Central memory CD8-positive, alpha-beta T cell (primary cell): ENCODE measurements at regions not wholly inside any gene's neighbourhood (a gene's known extent, or its start where the extent isn't known, plus 50 kb on each side); places are given as distances from the start of the nearest gene placed in this dataset.

Source experiments
- ATAC-seq: fragments of 150-1000 bp; cut with Tn5 transposase; replicated peaks from 2 replicates; pipeline ENCODE4 v1.10.0; 2022; ENCODE audit warnings: mild to moderate bottlenecking, moderate FRiP score, moderate number of reproducible peaks; ENCODE audit not compliant: poor library complexity, severe bottlenecking; ENCODE audit errors: extremely low read depth
- DNase-seq, 2 donors: peaks; one replicate each; pipeline ENCODE4 v3.0.0; 2021; ENCODE audit warnings: low spot score in 2 of 2
- H3K27ac Mint-ChIP-seq: one replicate; pipeline ENCODE4 v1.8.0; 2022; ENCODE audit warnings: low read depth, mild to moderate bottlenecking, moderate library complexity, mixed read lengths
- H3K27me3 Mint-ChIP-seq: one replicate; pipeline ENCODE4 v1.8.0; 2022; ENCODE audit warnings: mixed read lengths
- H3K36me3 Mint-ChIP-seq: one replicate; pipeline ENCODE4 v1.8.0; 2022; ENCODE audit warnings: mild to moderate bottlenecking, moderate library complexity, mixed read lengths; ENCODE audit not compliant: insufficient read depth
- H3K4me1 Mint-ChIP-seq: one replicate; pipeline ENCODE4 v1.8.0; 2022; ENCODE audit warnings: mixed read lengths
- H3K4me3 Mint-ChIP-seq: one replicate; pipeline ENCODE4 v1.8.0; 2022; ENCODE audit warnings: mild to moderate bottlenecking, moderate library complexity, mixed read lengths
- H3K9me3 Mint-ChIP-seq: one replicate; pipeline ENCODE4 v1.8.0; 2022; ENCODE audit warnings: mixed read lengths

GRCh38 chr1:70528590-70529333, 117.7 kb downstream of the CTH start:
- no peak for DNase-seq
- H3K36me3 Mint-ChIP-seq: peaks cover 2% of the 10 kb centered on the region
- H3K27me3 Mint-ChIP-seq: peaks cover 31% of the 10 kb centered on the region
- no peak overlapping the region for H3K27ac Mint-ChIP-seq
- no peak for ATAC-seq
- no peaks in the 10 kb centered on the region for H3K9me3 Mint-ChIP-seq
- no peaks in the 10 kb centered on the region for H3K4me1 Mint-ChIP-seq
- H3K4me3 Mint-ChIP-seq: no peak overlapping the region

DNA sequence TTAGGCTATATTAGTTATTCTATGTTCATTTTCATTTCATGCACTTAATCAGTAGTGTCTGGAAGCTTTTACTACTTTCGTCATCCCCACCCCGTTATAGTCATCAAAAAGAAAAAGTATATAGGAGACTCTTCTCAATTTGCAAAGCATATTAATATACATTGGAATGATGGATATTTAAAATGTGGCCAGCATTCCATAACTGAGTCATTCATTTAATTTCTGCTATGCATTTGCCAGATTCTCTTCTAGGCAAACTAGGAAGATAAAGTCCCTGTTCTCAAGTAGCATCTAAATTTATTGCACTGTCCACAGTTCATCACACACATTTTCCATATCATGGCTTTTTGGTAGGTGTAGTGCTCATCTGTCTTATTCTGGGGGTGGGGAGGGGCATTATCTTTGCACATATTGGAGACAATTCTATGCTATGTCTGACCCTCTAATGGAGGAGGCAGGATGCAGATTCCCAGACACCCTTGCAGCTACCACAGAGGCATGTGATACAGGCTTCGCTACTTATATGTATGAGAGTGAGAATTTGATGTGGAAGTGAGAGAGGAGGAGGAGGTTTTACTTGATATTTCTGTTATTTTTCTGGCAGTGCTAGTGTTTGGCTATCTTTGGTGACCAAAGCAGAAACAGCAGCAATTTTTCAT, 125.8 kb downstream of the CTH start:
- no peak overlapping the region for H3K4me3 Mint-ChIP-seq
- DNase-seq (no peak), ATAC-seq (no peak)
- no peaks in the 10 kb centered on the region for H3K4me1 Mint-ChIP-seq
- H3K27ac Mint-ChIP-seq: no peak overlapping the region
- peaks cover 3% of the 10 kb centered on the region for H3K36me3 Mint-ChIP-seq
- peaks cover 25% of the 10 kb centered on the region for H3K27me3 Mint-ChIP-seq
- H3K9me3 Mint-ChIP-seq: no peaks in the 10 kb centered on the region

DNA sequence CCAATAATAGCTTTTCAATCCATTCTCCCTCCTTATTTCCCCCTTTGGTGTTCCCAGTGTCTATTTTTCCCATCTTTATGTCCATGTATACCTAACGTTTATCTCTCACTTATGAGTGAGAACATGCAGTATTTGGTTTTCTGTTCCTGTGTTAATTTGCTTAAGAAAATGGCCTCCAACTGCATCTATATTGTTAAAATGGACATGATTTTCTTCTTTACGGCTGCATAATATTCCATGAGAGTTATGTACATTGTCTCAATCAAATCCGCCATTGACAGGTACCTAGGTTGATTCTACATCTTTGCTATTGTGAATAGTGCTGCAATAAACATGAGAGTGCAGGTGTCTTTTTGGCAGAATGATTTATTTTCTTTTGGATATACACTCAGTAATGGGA, 126.7 kb downstream of the CTH start:
- Mint-ChIP-seq H3K27me3 (peaks cover 25% of the 10 kb centered on the region), H3K36me3 (peaks cover 3% of the 10 kb centered on the region), H3K27ac (no peak overlapping the region), H3K9me3 (no peaks in the 10 kb centered on the region), H3K4me1 (no peaks in the 10 kb centered on the region), H3K4me3 (no peak overlapping the region)
- ATAC-seq (no peak), DNase-seq (no peak)

- Mint-ChIP-seq H3K27ac (no peak overlapping the region), H3K4me1 (no peaks in the 10 kb centered on the region), H3K4me3 (no peak overlapping the region), H3K9me3 (no peaks in the 10 kb centered on the region), H3K27me3 (peaks cover 18% of the 10 kb centered on the region), H3K36me3 (no peaks in the 10 kb centered on the region)
- no peak for DNase-seq
- ATAC-seq: no peak
These were observed 131.0 kb downstream of the CTH start for GRCh38 chr1:70542030-70542429.

DNA sequence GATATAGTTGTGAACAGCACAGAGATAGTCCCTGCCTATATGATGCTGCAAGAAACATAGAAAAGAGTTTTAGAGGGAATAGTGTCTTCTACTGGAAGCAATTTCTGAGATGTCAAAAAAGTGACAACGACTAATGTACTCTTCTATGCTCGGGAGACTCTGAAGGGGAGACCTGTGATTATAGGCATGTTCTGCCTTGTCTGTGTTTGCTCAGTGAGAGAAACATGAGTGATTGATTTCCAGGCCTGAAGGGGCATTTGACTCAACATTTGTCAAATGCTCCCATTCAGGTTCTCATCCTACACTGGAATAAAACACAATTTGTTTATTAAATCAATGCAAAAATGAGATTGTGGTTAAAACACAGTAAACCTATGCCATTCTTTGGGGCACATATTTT, 131.8 kb downstream of the CTH start:
- no peaks in the 10 kb centered on the region for H3K4me1 Mint-ChIP-seq
- no peak overlapping the region for H3K27ac Mint-ChIP-seq
- DNase-seq (no peak), ATAC-seq (no peak)
- H3K36me3 Mint-ChIP-seq: no peaks in the 10 kb centered on the region
- peaks cover 16% of the 10 kb centered on the region for H3K27me3 Mint-ChIP-seq
- H3K9me3 Mint-ChIP-seq: no peaks in the 10 kb centered on the region
- no peak overlapping the region for H3K4me3 Mint-ChIP-seq

DNA sequence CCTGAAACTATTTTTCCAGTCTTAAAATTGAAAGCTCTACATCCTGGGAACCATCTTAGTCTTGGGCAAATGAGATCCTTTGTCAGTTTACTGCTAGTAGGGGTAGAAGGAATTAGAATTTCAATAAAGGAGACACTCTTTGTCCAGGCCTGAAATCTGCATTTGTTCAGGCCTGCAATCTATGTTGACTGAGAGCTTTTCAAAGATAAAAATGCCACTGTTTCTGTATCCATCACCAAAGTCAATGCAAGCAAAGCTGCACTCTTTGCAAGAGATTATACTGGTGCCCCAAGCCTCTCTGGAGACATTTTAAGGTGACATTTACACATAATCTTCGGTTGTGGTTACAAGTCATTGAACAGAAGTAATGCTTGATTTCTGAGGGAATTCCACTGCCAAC, 135.7 kb downstream of the CTH start:
- ATAC-seq: no peak
- DNase-seq: no peak
- Mint-ChIP-seq H3K36me3 (no peaks in the 10 kb centered on the region), H3K27ac (no peak overlapping the region), H3K9me3 (no peaks in the 10 kb centered on the region), H3K4me1 (no peaks in the 10 kb centered on the region), H3K27me3 (peaks cover 20% of the 10 kb centered on the region), H3K4me3 (no peak overlapping the region)

GRCh38 chr1:70552662-70553566, 141.8 kb downstream of the CTH start:
- H3K4me1 Mint-ChIP-seq: no peaks in the 10 kb centered on the region
- H3K27ac Mint-ChIP-seq: no peak overlapping the region
- ATAC-seq (no peak), DNase-seq (no peak)
- peaks cover 16% of the 10 kb centered on the region for H3K27me3 Mint-ChIP-seq
- H3K36me3 Mint-ChIP-seq: no peaks in the 10 kb centered on the region
- no peak overlapping the region for H3K4me3 Mint-ChIP-seq
- H3K9me3 Mint-ChIP-seq: no peaks in the 10 kb centered on the region

DNA sequence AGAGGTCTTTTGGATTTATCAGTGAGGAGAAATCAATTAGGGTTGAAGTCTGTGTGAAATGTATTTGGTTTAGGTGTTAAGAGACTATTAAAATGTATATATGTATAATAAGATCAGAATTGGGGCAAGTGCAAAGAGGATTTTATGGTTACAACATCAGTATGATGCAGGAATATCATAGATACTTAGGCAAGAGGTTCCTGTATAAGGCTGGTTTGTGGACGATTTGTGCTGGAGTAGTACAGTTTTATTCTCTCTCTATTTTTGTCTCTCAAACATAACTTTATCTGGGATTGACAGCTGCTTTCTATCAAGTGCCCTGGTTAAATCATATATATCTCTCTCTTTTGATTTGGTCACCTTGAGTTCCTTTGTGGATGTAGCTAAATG, 142.5 kb downstream of the CTH start:
- Mint-ChIP-seq H3K27me3 (peaks cover 10% of the 10 kb centered on the region), H3K4me3 (no peak overlapping the region), H3K36me3 (no peaks in the 10 kb centered on the region), H3K9me3 (no peaks in the 10 kb centered on the region), H3K4me1 (no peaks in the 10 kb centered on the region), H3K27ac (no peak overlapping the region)
- ATAC-seq (no peak), DNase-seq (no peak)

DNA sequence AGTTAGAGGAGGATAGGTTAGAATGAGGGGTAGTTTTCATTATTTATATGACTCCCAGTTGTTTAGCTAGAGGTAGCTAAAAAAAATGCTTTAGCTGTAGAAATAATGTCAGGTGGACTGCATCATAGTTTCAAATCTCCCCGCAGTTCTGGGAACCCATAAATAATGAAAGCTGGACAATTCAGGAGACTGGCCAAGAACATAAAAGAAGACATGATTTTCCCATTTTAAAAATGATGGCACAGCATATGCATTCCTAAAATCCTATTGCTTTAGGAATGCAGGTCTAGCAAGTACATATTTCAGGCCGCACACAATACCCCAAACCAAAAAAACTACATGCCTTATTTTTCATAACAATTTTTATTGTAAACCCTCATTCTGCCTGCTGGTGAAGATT, 143.3 kb downstream of the CTH start:
- Mint-ChIP-seq H3K9me3 (no peaks in the 10 kb centered on the region), H3K4me3 (no peak overlapping the region), H3K36me3 (no peaks in the 10 kb centered on the region), H3K4me1 (no peaks in the 10 kb centered on the region), H3K27me3 (peaks cover 2% of the 10 kb centered on the region), H3K27ac (no peak overlapping the region)
- ATAC-seq: no peak
- DNase-seq: no peak

DNA sequence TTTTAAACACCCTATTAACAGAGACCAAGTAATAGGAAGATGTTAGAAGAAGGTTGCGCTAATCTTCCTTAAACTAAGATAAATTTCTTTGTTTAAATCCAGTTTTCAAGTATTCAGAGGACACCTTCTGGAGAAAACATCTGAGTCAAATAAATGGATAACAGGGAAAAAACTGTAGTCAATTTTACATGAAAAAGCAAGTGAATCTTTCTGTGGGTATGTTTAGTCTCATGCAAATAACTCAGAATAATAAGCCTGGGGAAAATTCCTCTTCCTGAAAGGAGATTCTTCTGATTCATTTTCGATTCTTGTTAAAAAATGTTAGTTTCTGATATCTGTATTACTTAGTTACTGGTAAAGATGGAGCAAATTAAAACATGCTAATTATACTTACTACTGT, 145.5 kb downstream of the CTH start:
- Mint-ChIP-seq H3K4me1 (no peaks in the 10 kb centered on the region), H3K36me3 (no peaks in the 10 kb centered on the region), H3K27me3 (no peaks in the 10 kb centered on the region), H3K9me3 (no peaks in the 10 kb centered on the region), H3K27ac (no peak overlapping the region), H3K4me3 (no peak overlapping the region)
- ATAC-seq (no peak), DNase-seq (no peak)

GRCh38 chr1:70567167-70567566, 156.1 kb downstream of the CTH start:
- Mint-ChIP-seq H3K27ac (no peak overlapping the region), H3K36me3 (no peaks in the 10 kb centered on the region), H3K27me3 (no peaks in the 10 kb centered on the region), H3K4me3 (no peak overlapping the region), H3K9me3 (no peaks in the 10 kb centered on the region), H3K4me1 (no peaks in the 10 kb centered on the region)
- ATAC-seq (no peak), DNase-seq (no peak)

- no peaks in the 10 kb centered on the region for H3K4me1 Mint-ChIP-seq
- DNase-seq: no peak
- no peak for ATAC-seq
- H3K4me3 Mint-ChIP-seq: no peak overlapping the region
- no peaks in the 10 kb centered on the region for H3K36me3 Mint-ChIP-seq
- H3K9me3 Mint-ChIP-seq: no peaks in the 10 kb centered on the region
- H3K27ac Mint-ChIP-seq: no peak overlapping the region
- H3K27me3 Mint-ChIP-seq: no peaks in the 10 kb centered on the region
These were observed 160.1 kb downstream of the CTH start for GRCh38 chr1:70571191-70571590.
